Tongue (tissue), 1 donor: ENCODE measurements at regions not wholly inside any gene's neighbourhood (a gene's known extent, or its start where the extent isn't known, plus 50 kb on each side); places are given as distances from the start of the nearest gene placed in this dataset.

Source experiments
- DNase-seq: peaks from one replicate; pipeline ENCODE4 v3.0.0-alpha.2; 2015

GRCh38 chr6:56005426-56005825 is 130.0 kb upstream of the BMP5 start:
- DNase-seq: no peak

DNA sequence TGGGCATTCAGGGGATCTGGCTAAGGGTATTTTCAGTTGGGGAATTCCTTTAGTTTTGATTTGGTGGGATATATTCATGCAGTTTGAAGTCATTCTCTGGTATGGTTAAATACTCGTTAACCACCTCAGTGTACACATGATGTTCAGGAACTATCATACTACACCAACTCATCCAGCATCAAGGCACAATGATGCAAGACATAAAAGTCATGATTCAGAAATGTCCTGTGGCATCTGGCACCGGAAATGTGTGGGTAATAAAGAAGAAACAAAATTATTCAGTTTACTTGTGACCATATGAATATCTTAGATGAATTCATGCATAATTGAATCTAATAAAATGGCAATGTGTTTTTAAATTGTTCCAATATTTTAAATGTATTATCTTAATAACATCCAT is 129.0 kb upstream of the BMP5 start:
- no peak for DNase-seq

- no peak for DNase-seq
These were observed 128.2 kb upstream of the BMP5 start for GRCh38 chr6:56003616-56004015.

GRCh38 chr6:56002336-56002735 is 126.9 kb upstream of the BMP5 start:
- no peak for DNase-seq

- no peak for DNase-seq
These were observed 123.2 kb upstream of the BMP5 start for GRCh38 chr6:55998576-55998975.

DNA sequence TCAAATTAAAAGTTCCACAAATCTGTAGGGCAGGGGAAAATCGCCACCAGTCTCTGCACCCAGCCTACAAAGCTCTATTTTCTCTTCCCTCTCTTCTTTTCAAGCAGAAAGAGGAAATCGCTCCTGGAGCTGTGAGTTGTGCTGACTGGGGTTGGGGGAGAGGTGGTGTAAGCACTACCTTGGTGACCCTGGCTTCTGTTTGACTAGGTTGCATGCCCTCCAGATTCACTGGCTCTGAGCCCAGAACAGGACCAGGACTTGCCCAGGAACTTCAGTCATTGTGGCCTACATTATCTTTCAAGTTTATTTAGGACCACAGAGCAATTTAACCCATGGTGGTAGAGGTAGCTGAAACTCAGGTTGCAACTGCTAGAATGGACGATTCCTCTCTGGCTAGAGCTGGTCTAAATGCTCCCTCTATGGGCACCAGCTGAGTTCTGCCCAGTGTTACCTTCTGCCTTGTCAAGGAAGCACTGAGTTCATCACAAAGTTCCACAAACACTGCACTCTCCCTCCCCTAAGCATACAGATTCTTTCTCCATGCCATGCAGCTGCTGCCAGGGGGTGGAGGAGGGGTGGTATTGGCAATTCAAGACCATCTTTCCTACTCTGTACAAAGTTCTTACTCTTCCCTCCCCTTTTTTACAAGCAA is 122.0 kb upstream of the BMP5 start:
- no peak for DNase-seq

GRCh38 chr6:55994531-55994930 is 119.1 kb upstream of the BMP5 start:
- no peak for DNase-seq

DNA sequence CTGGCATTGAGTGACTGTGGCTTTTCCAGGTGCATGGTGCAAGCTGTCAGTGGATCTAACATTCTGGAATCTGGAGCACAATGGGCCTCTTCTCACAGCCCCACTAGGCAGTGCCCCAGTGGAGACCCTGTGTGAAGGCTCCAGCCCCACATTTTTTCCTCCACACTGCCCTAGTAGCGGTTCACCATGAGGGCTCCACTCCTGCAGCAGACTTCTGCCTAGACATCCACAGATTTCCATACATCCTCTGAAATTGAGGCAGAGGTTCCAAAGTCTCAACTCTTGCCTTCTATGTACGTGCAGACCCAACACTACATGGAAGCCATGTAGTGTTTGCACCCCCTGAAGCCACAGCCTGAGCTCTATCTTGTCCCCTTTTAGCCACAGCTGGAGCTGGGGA is 118.0 kb upstream of the BMP5 start:
- no peak for DNase-seq

- no peak for DNase-seq
These were observed 117.2 kb upstream of the BMP5 start for GRCh38 chr6:55992546-55992945.

- DNase-seq: no peak
These were observed 109.9 kb upstream of the BMP5 start for GRCh38 chr6:55985309-55985708.

DNA sequence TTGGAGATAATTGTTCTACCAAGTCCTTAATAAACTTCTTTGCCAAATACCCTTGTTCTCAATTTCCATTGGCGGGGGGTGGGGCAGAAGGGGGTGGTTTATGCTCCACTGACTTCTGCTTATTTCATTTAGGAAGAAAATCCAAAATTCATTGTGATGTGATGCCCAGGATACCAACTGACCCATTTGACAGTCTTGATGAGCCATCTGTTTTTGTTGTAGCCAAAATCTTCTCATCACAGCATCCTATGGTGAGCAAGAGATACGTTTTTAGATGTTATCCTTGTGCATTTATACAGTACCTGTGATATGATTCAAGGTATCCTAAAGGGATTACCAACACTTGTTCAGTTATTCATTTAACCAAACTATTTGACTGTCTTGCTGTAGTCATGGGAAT is 108.5 kb upstream of the BMP5 start:
- DNase-seq: no peak

GRCh38 chr6:55981660-55982059 is 106.3 kb upstream of the BMP5 start:
- no peak for DNase-seq

- DNase-seq: peak; percentile 87
These were observed 105.3 kb upstream of the BMP5 start for GRCh38 chr6:55980627-55981211.

- DNase-seq: no peak
These were observed 104.1 kb upstream of the BMP5 start for GRCh38 chr6:55979526-55979925.

GRCh38 chr6:55977959-55978665 is 102.7 kb upstream of the BMP5 start:
- no peak for DNase-seq

GRCh38 chr6:55974688-55975087 is 99.3 kb upstream of the BMP5 start:
- DNase-seq: no peak

GRCh38 chr6:55972091-55972490 is 96.7 kb upstream of the BMP5 start:
- no peak for DNase-seq

DNA sequence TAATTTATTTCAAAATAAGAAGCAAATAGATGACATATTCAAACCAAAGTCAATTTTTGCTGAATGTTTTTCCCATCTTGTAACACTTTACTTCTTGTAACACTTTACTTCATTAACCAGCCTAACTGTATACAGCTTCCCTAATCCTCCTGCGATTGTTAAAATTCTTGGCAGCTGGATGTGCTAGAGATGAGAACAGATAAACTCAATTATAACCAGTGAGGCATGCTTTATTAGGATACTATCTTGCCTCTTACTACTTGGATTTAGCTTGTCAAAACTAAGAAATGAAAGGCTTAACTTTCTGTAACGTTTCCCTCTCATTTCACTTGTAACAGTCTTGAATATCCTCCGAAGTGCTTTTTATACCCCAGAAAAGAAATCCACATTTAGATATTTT is 94.1 kb upstream of the BMP5 start:
- DNase-seq: no peak

DNA sequence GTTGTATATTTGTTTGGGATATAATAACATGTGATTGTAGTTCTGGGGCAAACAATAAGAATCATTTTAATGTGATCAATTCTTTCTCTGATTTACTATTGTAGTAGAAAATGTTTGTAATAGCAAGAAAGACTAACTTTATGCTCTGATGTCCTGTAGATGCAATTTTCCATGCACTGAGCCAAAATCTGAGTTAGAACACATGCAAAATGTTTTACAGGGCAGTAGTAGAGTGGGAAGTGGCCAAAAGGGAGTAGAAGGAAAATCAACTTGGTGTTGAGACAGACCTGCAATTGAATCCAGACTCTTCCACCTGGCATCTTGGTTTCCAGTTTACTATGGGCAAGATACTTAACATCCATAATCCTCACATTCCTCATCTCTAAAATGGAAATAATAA is 93.5 kb upstream of the BMP5 start:
- peak; percentile 69 for DNase-seq

DNA sequence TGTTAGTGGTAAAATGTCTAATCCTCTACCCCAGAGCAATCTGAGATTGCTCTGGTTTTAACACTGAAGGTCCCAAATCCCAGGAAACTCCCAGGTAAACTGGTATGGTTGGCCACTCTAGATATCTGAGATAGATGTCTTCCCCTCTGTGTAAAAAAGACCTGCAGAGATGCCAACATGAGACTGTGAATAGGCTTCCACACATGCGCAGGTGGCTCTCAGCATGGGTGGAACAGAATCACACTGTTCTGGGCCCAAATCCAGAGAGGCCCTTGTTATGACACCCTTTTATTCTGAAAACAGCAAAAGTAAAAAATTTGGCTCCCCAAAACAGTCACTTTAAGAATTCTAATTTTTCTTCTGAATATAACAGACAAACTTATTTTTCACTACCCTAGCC is 88.7 kb upstream of the BMP5 start:
- DNase-seq: no peak

DNA sequence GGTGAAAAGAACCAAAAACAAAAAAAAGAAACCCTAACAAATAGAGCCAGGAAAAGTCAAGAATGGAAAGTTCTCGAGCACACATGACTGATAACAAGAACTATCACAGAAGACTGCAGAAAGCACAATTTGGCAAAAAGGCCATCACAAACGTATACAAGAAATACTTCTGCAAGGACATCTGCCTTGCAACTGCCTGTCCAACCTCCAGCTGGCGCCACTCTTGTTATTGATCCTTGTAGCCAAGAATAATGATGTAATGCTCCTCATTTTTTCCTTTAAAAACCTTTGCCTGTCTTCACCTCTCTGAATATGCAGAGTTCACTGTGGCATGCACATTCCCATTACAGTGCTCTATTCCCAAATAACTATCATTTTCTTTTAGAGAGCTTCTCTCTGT is 87.9 kb upstream of the BMP5 start:
- DNase-seq: peak; percentile 56

DNA sequence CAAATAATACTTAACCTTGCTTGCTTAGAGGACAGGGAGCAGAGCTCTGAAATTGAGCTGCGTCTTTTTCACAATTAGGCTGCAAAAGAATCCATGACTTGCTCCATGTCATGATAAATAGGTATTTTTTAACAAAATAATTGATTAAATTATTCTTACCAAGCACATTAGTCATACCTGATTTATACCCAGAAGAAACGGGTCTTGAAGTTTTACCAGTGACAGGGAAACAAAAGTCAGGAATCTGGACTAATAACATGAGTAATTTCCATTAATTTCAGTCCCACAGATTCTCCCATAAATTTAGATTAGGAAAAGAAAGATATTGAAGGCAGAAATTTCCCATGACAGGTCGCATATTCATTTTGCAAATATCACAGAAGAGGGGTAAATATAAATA is 85.0 kb upstream of the BMP5 start:
- DNase-seq: no peak

DNA sequence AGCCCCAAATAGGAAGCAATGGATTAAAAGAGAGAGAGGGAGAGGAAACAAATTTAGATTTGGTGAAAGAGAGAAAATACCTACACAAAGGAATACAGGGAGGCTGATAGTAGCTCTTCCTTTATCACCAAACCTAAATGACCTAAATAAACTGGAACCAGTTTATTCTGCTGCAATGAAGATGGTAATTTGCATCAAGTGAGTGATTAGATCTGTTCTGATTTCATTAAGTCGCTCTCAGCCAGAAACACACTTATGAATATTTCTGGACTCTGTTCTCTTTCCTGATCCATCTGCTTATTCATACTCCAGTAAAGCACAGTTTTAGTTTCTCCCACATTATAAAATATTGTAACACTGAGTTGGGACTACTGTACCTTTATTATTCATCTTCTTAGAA is 83.4 kb upstream of the BMP5 start:
- no peak for DNase-seq

- no peak for DNase-seq
These were observed 82.6 kb upstream of the BMP5 start for GRCh38 chr6:55957961-55958422.
